Kidney (tissue), 13 donors: ENCODE measurements at regions not wholly inside any gene's neighbourhood (a gene's known extent, or its start where the extent isn't known, plus 50 kb on each side); places are given as distances from the start of the nearest gene placed in this dataset.

Source experiments
- DNase-seq, 5 donors: peaks; one replicate each; pipeline ENCODE4 v3.0.0-alpha.2; 2013 to 2020
- FAIRE-seq: peaks from 2 replicates; lab custom pipeline; 2012; peaks lifted over from hg19 to GRCh38; lab: Jason Lieb, UNC
- H3K27ac ChIP-seq, 2 donors: one replicate each; pipeline ENCODE4 v1.7.0; 2013; ENCODE audit warnings: low read depth in 2 of 2, low read length in 2 of 2, inconsistent platforms in 1 of 2
- H3K27me3 ChIP-seq: one replicate; pipeline ENCODE4 v1.7.1; 2013; ENCODE audit warnings: low read length, inconsistent platforms; ENCODE audit not compliant: control insufficient read depth, insufficient read depth
- H3K36me3 ChIP-seq, 3 donors: one replicate each; pipeline versions ENCODE4 v1.7.0 to v1.7.1; 2013; ENCODE audit warnings: low read length in 3 of 3, control low read depth in 1 of 3, inconsistent platforms in 1 of 3; ENCODE audit not compliant: insufficient read depth in 3 of 3, control insufficient read depth in 2 of 3
- H3K4me1 ChIP-seq, 3 donors: one replicate each; pipeline versions ENCODE4 v1.7.0 to v1.7.1; 2013; ENCODE audit warnings: low read length in 3 of 3, inconsistent platforms in 1 of 3, low read depth in 1 of 3; ENCODE audit not compliant: control insufficient read depth in 2 of 3, insufficient read depth in 2 of 3
- H3K4me3 ChIP-seq, 3 donors: one replicate each; pipeline versions ENCODE4 v1.7.0 to v1.8.1; 2013; ENCODE audit warnings: low read length in 3 of 3, control low read depth in 1 of 3, inconsistent platforms in 1 of 3
- H3K9ac ChIP-seq, 3 donors: one replicate each; pipeline versions ENCODE4 v1.7.0 to v1.7.1; 2013; ENCODE audit warnings: low read length in 3 of 3, control low read depth in 1 of 3, inconsistent platforms in 1 of 3
- H3K9me3 ChIP-seq, 3 donors: one replicate each; pipeline versions ENCODE4 v1.7.0 to v1.7.1; 2013; ENCODE audit warnings: low read length in 3 of 3, control low read depth in 1 of 3, inconsistent platforms in 1 of 3; ENCODE audit not compliant: control insufficient read depth in 2 of 3, insufficient read depth in 1 of 3
- CTCF ChIP-seq: IDR thresholded peaks from 3 replicates; pipeline ENCODE4 v1.5.1; 2012; ENCODE audit warnings: mild to moderate bottlenecking, moderate library complexity, borderline replicate concordance; ENCODE audit not compliant: insufficient read depth; ENCODE audit errors: extremely low read depth
- intact Hi-C: fragments of 100-400 bp; cut with DNase I; formaldehyde crosslinking; loops from one replicate; pipeline ENCODE4 v1.11.1; 2022
- donor health status: control.
- donor health status: control.
- donor health status: control.
- donor health status: control.
- donor health status: control.
- donor health status: DM: yes; HTN: yes; CAD: no.
- donor health status: Normal renal cell carcinoma (clear cell type).

GRCh38 chrX:33607042-33607595, 395.8 kb upstream of the DMD start:
- peak in 1 of 5 donors; percentile 60 for DNase-seq
- Histone ChIP-seq H3K27me3 (no peaks in the 10 kb centered on the region), H3K9ac (no peak overlapping the region), H3K9me3 (no peaks in the 10 kb centered on the region), H3K4me3 (no peak overlapping the region), H3K36me3 (no peaks in the 10 kb centered on the region), H3K27ac (no peak overlapping the region), H3K4me1 (no peaks in the 10 kb centered on the region)
- no peak for FAIRE-seq
- no peak for TF ChIP-seq CTCF
- intact Hi-C loops, result no loop called here

GRCh38 chrX:33605997-33606396, 394.6 kb upstream of the DMD start:
- no peak for TF ChIP-seq CTCF
- Histone ChIP-seq H3K9me3 (no peaks in the 10 kb centered on the region), H3K4me3 (no peak overlapping the region), H3K36me3 (no peaks in the 10 kb centered on the region), H3K27ac (no peak overlapping the region), H3K9ac (no peak overlapping the region), H3K27me3 (no peaks in the 10 kb centered on the region), H3K4me1 (no peaks in the 10 kb centered on the region)
- FAIRE-seq (no peak), DNase-seq (no peak)
- intact Hi-C loops, result no loop called here

- no peaks in the 10 kb centered on the region for H3K27me3 ChIP-seq
- DNase-seq (no peak), FAIRE-seq (no peak)
- no peak overlapping the region for H3K4me3 ChIP-seq
- no peak for TF ChIP-seq CTCF
- intact Hi-C loops, result no loop called here
- no peaks in the 10 kb centered on the region for H3K36me3 ChIP-seq
- H3K9ac ChIP-seq, result no peak overlapping the region
- H3K9me3 ChIP-seq, result no peaks in the 10 kb centered on the region
- H3K4me1 ChIP-seq, result no peaks in the 10 kb centered on the region
- H3K27ac ChIP-seq, result no peak overlapping the region
Measured at GRCh38 chrX:33592396-33592795, 381.0 kb upstream of the DMD start.

GRCh38 chrX:33589316-33589715, 378.0 kb upstream of the DMD start:
- no peak for FAIRE-seq

More at GRCh38 chrX:33589316-33589715, 378.0 kb upstream of the DMD start:
- Histone ChIP-seq H3K4me3 (no peak overlapping the region), H3K4me1 (no peaks in the 10 kb centered on the region), H3K27me3 (no peaks in the 10 kb centered on the region), H3K9me3 (no peaks in the 10 kb centered on the region), H3K9ac (no peak overlapping the region), H3K36me3 (no peaks in the 10 kb centered on the region), H3K27ac (no peak overlapping the region)
- no peak for DNase-seq
- no peak for TF ChIP-seq CTCF
- intact Hi-C loops, result no loop called here
